NCI-H1694 (cell line): ENCODE measurements at regions not wholly inside any gene's neighbourhood (a gene's known extent, or its start where the extent isn't known, plus 50 kb on each side); places are given as distances from the start of the nearest gene placed in this dataset.
"Not testable (repeated sequence)": the region's sequence is repeated elsewhere in the genome, so short reads cannot be mapped to it uniquely, and the experiment has no call there.

Source experiments
- DNase-seq: peaks from one replicate; lab custom pipeline; 2025; lab: John Stamatoyannopoulos, UW

DNA sequence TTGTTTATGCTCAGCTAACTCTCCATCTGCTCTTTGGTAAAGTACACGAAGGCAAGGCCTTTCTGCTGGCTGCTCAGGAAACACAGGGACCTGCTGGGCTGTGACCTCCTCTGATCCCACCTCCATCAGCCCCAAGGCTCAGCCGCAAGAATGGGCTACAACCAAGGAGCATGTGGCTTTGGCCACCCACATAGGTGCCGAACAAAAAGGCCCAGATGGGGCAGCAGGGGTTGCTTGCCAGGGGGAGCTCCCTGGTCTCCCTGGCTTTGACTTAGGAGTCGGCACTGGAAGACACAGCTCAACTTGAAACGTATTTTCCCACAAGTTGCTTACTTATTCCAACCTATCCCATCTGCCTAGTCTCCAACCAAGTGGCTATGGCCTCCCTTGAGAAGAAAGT lies 461.1 kb downstream of the ICE1 start:
- no peak for DNase-seq

DNA sequence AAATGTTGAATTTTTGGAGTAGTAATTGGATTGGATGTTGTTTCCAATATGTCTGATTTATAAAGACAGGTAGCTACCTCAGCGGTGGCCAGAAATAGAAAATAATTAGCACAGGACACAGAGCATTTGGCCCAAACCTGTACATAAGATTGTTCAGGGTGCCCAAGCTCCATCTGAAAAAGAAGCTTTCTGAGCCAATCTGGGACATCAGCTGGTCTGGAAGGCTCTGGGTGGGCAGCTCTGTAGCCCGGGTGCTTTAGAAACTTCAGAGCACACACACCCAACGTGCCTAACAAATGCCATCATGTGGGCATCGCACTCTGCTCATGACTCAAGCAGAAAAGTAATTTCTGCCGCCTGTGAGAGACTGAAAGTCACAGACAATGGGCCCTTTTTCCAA lies 460.7 kb downstream of the ICE1 start:
- DNase-seq: no peak

GRCh38 chr5:5882706-5883105 lies 460.2 kb downstream of the ICE1 start:
- DNase-seq: no peak

GRCh38 chr5:5881294-5881693 lies 458.8 kb downstream of the ICE1 start:
- DNase-seq: no peak

DNA sequence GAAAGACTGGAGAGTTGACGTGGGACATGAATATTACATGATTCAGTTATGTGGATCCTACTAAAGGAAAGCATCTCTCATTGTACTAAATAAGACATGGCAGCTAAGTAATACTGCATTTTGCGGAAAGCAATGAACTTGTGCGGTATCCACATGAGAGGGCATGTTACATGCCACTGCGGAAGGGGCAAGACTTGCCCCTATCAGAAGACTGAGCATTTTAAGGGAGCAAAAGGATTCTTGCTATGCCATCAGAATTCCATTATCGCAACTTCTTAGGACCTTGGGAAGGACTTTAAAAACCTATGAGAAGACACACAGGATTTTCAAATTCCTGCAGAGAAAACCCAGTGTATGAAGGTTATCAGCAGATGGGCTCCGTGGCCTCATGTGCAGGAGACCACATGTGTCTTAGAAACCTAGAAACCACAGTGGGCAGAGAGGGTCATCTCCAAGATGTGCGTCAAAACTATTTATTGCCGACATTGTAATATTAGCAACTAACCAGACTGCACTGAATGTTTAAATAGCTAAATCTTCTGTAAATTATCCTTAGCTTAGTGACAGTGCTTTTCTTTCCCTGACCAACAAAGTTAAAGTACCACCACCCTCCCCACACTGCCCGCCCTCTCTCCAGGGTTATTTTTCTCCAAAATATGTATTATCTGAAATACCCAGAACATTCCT lies 457.7 kb downstream of the ICE1 start:
- DNase-seq: no peak

GRCh38 chr5:5857396-5857795 lies 434.9 kb downstream of the ICE1 start:
- no peak for DNase-seq

DNA sequence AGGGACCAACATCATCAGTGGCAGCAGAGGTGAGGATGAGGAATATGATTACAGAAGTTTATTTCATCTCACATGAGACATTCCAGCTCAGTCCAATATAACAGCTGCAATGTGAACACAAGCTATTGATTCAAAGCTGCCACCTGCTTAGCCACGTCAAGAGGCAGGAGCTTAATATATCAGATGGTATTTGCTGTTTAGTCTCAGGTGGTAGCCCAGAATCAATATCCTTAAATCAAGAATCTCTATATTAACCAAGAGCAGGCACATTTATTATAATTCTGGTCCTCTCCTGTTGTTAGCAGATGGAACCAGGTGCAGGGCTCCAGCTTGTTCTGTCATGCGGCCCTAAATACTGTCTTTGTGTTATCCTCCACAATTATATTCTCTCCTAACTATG lies 431.6 kb downstream of the ICE1 start:
- DNase-seq: no peak

- no peak for DNase-seq
These were observed 416.0 kb downstream of the ICE1 start for GRCh38 chr5:5838493-5838892.

GRCh38 chr5:5831622-5832021 lies 409.1 kb downstream of the ICE1 start:
- not testable (repeated sequence) for DNase-seq

DNA sequence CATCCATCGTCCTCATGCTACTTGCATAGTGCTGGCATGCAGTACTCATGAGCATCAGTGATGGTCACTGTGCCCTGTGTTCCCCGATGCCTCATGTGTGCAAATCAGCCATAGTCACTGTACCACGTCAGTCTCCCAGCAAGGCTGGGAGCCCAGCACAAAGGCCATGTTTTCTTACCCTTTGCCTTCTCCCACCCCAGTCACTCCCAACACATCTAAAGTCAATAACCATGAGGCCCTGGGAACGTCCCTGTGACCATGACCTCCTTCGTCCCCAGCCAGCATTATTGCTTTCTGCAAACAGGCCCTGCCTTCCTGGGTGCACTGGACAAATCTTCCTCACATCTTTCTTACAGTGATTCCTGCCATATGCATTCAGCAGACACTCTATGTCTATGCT lies 406.1 kb downstream of the ICE1 start:
- DNase-seq: no peak

- DNase-seq: no peak
These were observed 404.4 kb downstream of the ICE1 start for GRCh38 chr5:5826911-5827310.

GRCh38 chr5:5822729-5823257 lies 400.3 kb downstream of the ICE1 start:
- no peak for DNase-seq

- no peak for DNase-seq
These were observed 394.5 kb downstream of the ICE1 start for GRCh38 chr5:5816960-5817359.

DNA sequence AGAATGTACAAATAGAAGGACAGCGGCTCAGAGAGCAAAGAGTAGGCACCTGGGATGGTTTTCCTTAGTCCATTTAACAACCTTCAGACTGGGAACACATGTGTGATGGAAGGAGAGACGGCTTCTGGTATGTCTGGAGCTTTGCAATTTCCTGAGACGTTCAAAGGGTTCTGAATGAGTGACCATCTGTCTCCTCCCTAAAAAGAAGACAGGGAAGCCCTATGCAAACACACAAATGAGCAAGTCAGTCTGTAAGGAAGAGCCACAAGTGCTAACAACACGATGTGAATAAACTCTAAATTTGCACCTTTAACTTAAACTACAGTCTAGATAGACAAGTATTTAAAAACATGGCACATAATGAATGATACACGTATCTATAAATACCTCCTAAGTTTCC lies 391.0 kb downstream of the ICE1 start:
- no peak for DNase-seq

DNA sequence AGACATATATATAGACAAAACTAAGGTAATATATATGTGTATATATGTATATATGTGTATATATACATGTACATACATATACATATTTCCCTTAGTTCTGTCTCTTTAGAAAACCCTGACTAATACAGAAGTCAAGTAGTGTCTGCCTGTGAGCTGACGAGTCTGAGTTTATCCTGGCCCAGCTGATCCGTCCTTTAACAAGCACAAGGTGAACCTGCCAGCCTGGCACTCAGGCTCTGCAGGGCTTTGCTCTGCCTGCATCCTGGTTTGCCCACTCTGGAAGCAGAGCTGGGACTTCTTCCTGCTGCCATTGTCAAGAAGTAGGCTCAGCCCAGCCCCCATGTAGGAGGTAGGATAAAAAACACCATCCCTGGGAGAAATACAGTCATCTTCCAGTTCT lies 388.0 kb downstream of the ICE1 start:
- DNase-seq: no peak

DNA sequence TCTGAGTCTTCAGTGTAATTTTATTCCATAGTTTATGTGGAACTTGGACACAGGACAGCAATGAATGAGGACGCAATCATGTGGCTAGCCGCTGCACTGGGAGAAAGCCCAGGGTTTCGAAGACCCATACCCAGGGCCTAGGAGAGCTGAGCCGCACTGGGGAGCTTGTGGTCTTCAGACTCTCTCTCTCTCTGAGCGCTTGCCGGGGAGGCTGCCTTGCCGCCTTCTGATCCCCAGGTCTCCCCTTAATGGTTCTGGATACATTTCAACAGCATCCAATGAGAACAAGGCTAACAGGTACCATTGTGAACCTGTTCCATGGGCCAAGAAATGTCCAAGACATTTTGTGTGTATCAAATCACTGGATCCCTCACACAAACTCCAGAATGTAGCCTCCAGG lies 383.4 kb downstream of the ICE1 start:
- no peak for DNase-seq

DNA sequence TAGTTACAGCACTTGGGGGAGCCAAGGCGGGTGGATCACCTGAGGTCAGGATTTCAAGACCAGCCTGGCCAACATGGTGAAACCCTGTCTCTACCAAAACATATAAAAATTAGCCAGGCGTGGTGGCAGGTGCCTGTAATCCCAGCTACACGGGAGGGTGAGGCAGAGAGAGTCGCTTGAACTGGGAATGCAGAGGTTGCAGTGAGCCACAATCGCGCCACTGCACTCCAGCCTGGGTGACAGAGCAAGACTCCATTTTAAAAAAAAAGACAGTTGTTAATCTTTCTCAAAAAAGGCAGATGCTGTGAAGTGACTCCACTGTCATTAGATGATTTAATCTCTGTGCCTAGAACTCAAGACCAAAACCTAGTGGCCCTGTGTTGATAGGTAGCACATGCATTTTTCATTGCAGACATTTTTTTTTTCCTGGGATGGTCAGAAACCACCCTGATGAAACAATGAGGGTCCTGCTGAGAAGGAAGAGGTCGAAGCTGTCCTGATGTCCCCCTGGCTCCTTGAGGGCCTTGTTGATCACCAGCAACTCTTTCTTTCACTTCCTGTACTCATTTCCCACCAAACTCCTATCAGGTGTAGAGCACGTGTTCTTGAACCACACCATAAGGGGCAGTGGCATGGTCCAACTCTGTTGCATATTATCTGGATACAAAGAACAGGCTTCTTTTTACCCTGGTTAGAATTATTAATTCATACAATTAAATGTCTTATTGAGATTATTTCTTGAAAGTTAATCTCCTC lies 382.2 kb downstream of the ICE1 start:
- no peak for DNase-seq

GRCh38 chr5:5800801-5801761 lies 378.6 kb downstream of the ICE1 start:
- DNase-seq: no peak

DNA sequence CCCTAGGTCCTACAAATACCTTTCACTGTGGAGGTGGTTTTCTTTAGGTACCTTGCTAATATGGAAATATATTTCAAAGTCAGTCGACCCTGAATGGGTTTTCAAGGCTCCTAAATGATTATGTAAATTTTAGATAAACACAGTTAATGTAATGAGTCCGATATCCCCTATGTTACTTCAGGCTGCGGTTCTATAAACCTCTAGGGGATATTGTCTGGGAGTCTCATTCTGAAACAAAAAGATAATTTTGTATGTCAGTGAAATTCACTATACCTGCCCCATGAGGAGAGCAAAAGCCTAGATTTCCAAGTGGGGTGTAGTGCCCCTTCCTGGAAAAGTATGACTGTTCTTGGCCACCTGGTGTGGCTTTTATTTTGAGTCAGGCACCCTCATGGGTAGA lies 377.3 kb downstream of the ICE1 start:
- no peak for DNase-seq

DNA sequence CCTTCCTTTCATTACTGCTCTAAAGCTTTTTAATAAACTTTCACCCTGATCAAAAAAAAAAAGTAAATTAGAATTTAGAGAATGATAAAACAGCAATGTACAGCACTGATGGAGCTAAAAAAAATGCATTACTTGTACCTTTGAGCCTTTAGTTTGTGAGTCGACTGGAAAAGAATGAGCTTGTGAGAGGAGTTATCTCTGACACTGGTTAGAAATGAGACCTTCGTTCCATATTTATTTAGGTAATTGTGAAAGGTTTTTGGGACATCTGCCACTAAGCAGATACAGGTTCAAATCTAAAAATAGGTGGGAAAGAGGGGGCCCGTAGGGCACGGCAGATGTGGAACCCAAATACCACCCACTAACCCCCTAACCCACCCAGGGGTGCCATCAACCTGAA lies 376.8 kb downstream of the ICE1 start:
- no peak for DNase-seq

GRCh38 chr5:5798462-5798861 lies 376.0 kb downstream of the ICE1 start:
- no peak for DNase-seq

DNA sequence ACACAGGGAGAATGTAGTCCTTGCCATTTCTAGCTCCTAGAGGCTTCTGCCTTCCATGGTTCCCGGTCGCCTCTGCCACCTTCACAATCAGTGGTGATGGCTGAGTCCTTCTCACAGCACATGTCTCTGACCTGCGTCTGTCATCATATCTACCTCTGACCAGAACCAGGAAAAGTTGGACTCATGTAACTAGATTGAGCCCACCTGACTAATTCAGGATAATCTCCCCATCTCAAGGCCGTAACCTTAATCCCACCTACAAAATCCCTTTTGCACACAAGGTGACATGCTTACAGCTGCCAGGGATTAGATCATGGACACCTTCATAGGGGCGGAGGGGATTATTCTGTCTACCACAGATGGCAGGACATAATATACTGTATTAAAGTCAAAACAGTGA lies 375.6 kb downstream of the ICE1 start:
- DNase-seq: no peak
